Lower leg skin (tissue), 4 donors: ENCODE measurements at regions not wholly inside any gene's neighbourhood (a gene's known extent, or its start where the extent isn't known, plus 50 kb on each side); places are given as distances from the start of the nearest gene placed in this dataset.

ENCODE experiments used
- DNase-seq, 2 donors: peaks; one replicate each; pipeline ENCODE4 v3.0.0-alpha.2; 2019; ENCODE audit warnings: low spot score in 2 of 2
- H3K4me3 ChIP-seq: fragments of 200-600 bp; sonication (generic); 2 replicates; pipeline ENCODE4 v1.5.1; 2017; ENCODE audit warnings: mild to moderate bottlenecking, low read depth; ENCODE audit not compliant: poor library complexity, severe bottlenecking
- CTCF ChIP-seq, 3 donors: fragments of 450-650 bp; IDR thresholded peaks; one replicate each; pipeline ENCODE4 v1.5.1; 2016; ENCODE audit warnings: antibody characterized with exemption in 3 of 3, mild to moderate bottlenecking in 3 of 3, moderate library complexity in 2 of 3
- POLR2A ChIP-seq, 2 donors: fragments of 450-650 bp; IDR thresholded peaks; one replicate each; pipeline ENCODE4 v1.6.1; 2016 to 2017; ENCODE audit warnings: antibody characterized with exemption in 2 of 2, mild to moderate bottlenecking in 1 of 2, moderate library complexity in 1 of 2
- WGBS, 2 donors: methylation state at CpG; one replicate each; pipeline ENCODE4 v1.1.5; 2018; 5-methylcytosine and 5-hydroxymethylcytosine counted together
- intact Hi-C: fragments of 100-400 bp; cut with DNase I; formaldehyde crosslinking; loops from one replicate; pipeline ENCODE4 v1.15.0; 2023; ENCODE audit warnings: low total_unique reads

DNA sequence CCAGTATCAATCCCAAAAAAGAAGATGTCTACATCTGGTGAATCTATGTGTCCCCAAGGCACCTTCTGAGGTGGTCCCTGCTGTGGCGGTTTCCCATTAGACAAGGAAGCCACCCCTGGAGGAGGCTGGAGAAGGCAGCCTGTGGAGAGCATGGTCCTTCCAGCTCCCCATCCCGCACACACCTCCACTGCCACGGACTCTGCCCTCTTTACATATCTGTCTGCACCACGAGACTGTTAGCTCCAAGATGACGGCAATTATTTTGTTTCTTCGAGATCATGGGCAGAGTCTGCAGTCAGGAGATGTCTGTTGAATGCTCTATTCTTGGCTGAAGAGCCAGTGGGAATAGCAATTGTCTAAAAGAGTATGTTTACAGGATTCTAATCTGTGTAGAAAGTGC is 132.0 kb downstream of the OSR1 start:
- 90 to 92% methylated on average over 6 of the region's 6 CpGs for WGBS, 2 donors
- no peak for TF ChIP-seq CTCF (IDR thresholded peaks at IDR 0.05)
- TF ChIP-seq POLR2A (IDR thresholded peaks at IDR 0.05): no peak
- intact Hi-C loops: no loop called here
- DNase-seq: no peak
- H3K4me3 ChIP-seq: no peak overlapping the region

DNA sequence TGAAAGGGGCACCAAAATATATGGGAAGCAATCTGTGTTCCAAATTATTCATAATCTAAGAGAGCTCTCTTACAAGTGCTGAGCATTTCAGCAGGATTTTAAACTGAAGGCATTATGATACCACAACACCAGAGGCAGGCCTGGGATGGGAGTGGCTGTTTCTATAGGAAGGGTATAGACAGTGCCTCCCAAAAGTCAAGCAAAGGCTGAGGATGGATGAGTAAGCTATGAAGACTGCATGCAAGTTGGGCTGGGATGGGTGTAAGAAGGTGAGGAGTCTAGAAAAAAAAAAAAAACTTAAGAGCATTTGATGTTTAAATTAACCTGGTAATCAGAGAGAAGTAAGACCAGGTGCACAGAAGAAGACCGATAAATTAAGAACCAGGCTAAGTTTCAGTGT is 132.5 kb downstream of the OSR1 start:
- H3K4me3 ChIP-seq: no peak overlapping the region
- 91 to 100% methylated on average over 1 of the region's 1 CpG for WGBS, 2 donors
- intact Hi-C loops: no loop called here
- TF ChIP-seq CTCF (IDR thresholded peaks at IDR 0.05) (no peak), POLR2A (IDR thresholded peaks at IDR 0.05) (no peak)
- DNase-seq: no peak

DNA sequence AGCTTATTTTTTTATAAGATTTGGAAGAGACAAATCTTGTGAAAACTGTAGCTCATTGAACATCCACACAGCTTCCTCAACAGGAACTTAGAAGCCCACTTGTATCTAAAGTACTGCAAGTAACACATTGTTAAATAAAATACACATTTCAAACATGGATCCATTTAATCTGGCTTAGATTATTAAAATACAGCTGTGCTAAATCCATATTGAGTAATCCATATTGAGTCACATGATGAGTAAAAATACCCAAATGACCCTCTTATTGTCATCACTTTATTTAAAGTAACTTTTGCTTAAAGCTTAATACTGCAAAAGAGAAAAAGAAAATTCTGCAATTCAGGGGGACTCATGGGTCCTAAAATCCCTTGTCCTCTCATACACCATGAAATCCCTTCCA is 133.3 kb downstream of the OSR1 start:
- TF ChIP-seq POLR2A (IDR thresholded peaks at IDR 0.05): no peak
- no peak for TF ChIP-seq CTCF (IDR thresholded peaks at IDR 0.05)
- no peak for DNase-seq
- intact Hi-C loops: no loop called here
- no peak overlapping the region for H3K4me3 ChIP-seq

DNA sequence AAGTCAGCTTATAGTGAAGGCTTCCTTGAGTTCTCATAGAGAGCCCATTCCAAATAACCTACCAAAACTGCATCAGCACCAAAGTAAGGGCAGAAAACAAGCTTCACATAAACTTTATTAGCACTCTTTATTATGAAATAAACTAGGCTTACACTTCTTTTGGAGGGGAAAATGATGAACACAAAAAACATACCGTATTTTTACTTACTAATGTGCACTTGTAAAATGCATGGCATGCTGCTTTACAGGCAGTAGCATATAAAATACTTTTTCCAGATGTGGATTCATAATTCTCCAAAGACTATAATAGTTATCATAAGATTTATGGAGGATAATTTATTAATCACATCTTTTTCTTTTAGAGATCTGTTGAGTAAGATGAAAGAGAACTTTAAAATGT is 133.9 kb downstream of the OSR1 start:
- H3K4me3 ChIP-seq: no peak overlapping the region
- 59 to 60% methylated on average over 1 of the region's 1 CpG for WGBS, 2 donors
- no peak for DNase-seq
- TF ChIP-seq CTCF (IDR thresholded peaks at IDR 0.05) (no peak), POLR2A (IDR thresholded peaks at IDR 0.05) (no peak)
- intact Hi-C loops: no loop called here

GRCh38 chr2:19224011-19224410 is 134.4 kb downstream of the OSR1 start:
- intact Hi-C loops: no loop called here
- no peak overlapping the region for H3K4me3 ChIP-seq
- 79 to 82% methylated on average over 5 of the region's 5 CpGs for WGBS, 2 donors
- TF ChIP-seq CTCF (IDR thresholded peaks at IDR 0.05) (no peak), POLR2A (IDR thresholded peaks at IDR 0.05) (no peak)
- no peak for DNase-seq

DNA sequence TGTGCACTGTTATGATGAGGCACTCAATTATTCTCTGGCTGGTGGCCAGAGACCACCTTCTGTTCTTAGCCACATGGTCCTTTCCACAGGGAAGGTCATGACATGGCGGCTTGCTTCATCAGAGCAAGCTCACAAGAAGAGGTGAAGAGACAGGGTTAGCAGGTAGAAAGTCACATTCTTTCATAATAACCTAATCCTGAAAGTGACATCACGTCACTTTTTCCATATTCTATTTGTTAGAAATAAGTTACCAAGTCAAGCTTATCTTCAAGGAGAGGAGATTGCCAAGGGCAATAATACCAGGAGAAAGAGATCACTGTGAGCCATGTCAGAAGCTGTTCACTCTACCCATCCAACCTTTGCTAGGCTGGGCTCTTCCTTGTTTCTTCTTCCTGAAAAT is 139.4 kb downstream of the OSR1 start:
- TF ChIP-seq CTCF (IDR thresholded peaks at IDR 0.05): no peak
- TF ChIP-seq POLR2A (IDR thresholded peaks at IDR 0.05): no peak
- intact Hi-C loops: no loop called here
- WGBS, 2 donors: 91 to 96% methylated on average over 2 of the region's 2 CpGs
- no peak for DNase-seq
- H3K4me3 ChIP-seq: no peak overlapping the region
